ENCODE measurements at regions not wholly inside any gene's neighbourhood (a gene's known extent, or its start where the extent isn't known, plus 50 kb on each side); places are given as distances from the start of the nearest gene placed in this dataset.

- TF ChIP-seq CTCF (conservative IDR thresholded peaks at IDR 0.05 in 1 of 2, IDR thresholded peaks at IDR 0.05 in 1 of 2; ENCODE audit: low read depth in 1 of 2, low read length in 2 of 2): no peak
- TF ChIP-seq EZH2 (IDR thresholded peaks at IDR 0.05; ENCODE audit: low read length, missing control alignments): no peak
Observed at GRCh38 chr12:25682421-25682820, 129.3 kb upstream of the LMNTD1 start.

All from fibroblast of lung (primary cell).